GM21717 (cell line): ENCODE measurements at regions not wholly inside any gene's neighbourhood (a gene's known extent, or its start where the extent isn't known, plus 50 kb on each side); places are given as distances from the start of the nearest gene placed in this dataset.

Source experiments
- ATAC-seq: cut with Tn5 transposase; IDR thresholded peaks from one replicate; pipeline ENCODE4 v1.9.1; 2021; ENCODE audit warnings: mild to moderate bottlenecking, moderate library complexity; ENCODE audit not compliant: unreplicated experiment

- ATAC-seq, result no peak
Measured at GRCh38 chr18:77970814-77971213, 721.2 kb downstream of the GALR1 start.

GRCh38 chr18:77973745-77974144 is 724.1 kb downstream of the GALR1 start:
- ATAC-seq, result no peak

GRCh38 chr18:77974329-77974728 is 724.7 kb downstream of the GALR1 start:
- no peak for ATAC-seq

GRCh38 chr18:77977331-77977730 is 727.7 kb downstream of the GALR1 start:
- ATAC-seq, result no peak

GRCh38 chr18:77980275-77980674 is 730.6 kb downstream of the GALR1 start:
- no peak for ATAC-seq

- ATAC-seq, result no peak
Measured at GRCh38 chr18:77981874-77982273, 732.2 kb downstream of the GALR1 start.

- no peak for ATAC-seq
Measured at GRCh38 chr18:77983270-77983669, 733.6 kb downstream of the GALR1 start.

- ATAC-seq, result no peak
Measured at GRCh38 chr18:77984178-77984577, 734.5 kb downstream of the GALR1 start.

- no peak for ATAC-seq
Measured at GRCh38 chr18:77984833-77985232, 735.2 kb downstream of the GALR1 start.

GRCh38 chr18:77985526-77986281 is 736.1 kb downstream of the GALR1 start:
- ATAC-seq, result no peak

GRCh38 chr18:77990131-77990530 is 740.5 kb downstream of the GALR1 start:
- no peak for ATAC-seq

GRCh38 chr18:77990901-77991300 is 741.3 kb downstream of the GALR1 start:
- ATAC-seq, result no peak

- ATAC-seq, result no peak
Measured at GRCh38 chr18:77992057-77992456, 742.4 kb downstream of the GALR1 start.

- no peak for ATAC-seq
Measured at GRCh38 chr18:77993188-77993981, 743.7 kb downstream of the GALR1 start.

GRCh38 chr18:77995593-77995992 is 745.9 kb downstream of the GALR1 start:
- ATAC-seq, result no peak

- ATAC-seq, result no peak
Measured at GRCh38 chr18:77996737-77997136, 747.1 kb downstream of the GALR1 start.

- ATAC-seq, result no peak
Measured at GRCh38 chr18:78001811-78002210, 752.2 kb downstream of the GALR1 start.

- no peak for ATAC-seq
Measured at GRCh38 chr18:78006006-78006773, 756.5 kb downstream of the GALR1 start.

- no peak for ATAC-seq
Measured at GRCh38 chr18:78006774-78007260, 757.2 kb downstream of the GALR1 start.

- no peak for ATAC-seq
Measured at GRCh38 chr18:78010363-78010762, 760.7 kb downstream of the GALR1 start.

- no peak for ATAC-seq
Measured at GRCh38 chr18:78017869-78018268, 768.2 kb downstream of the GALR1 start.
